GM23338 (cell line): ENCODE measurements at regions not wholly inside any gene's neighbourhood (a gene's known extent, or its start where the extent isn't known, plus 50 kb on each side); places are given as distances from the start of the nearest gene placed in this dataset.

Experiments used
- ATAC-seq: fragments of 200-7000 bp; cut with Tn5 transposase; 3 replicates; pipeline ENCODE4 v1.9.1; 2020
- DNase-seq: peaks from one replicate; pipeline ENCODE4 v3.0.0-alpha.2; 2015; ENCODE audit warnings: low spot score
- H2AFZ ChIP-seq: fragments of 200-600 bp; sonication (generic); 2 replicates; pipeline ENCODE4 v1.8.0; 2016; ENCODE audit warnings: antibody characterized with exemption, mild to moderate bottlenecking, moderate library complexity
- H3F3A ChIP-seq: fragments of 200-600 bp; sonication (generic); replicated peaks from 2 replicates; pipeline ENCODE4 v1.8.0; 2017; ENCODE audit warnings: antibody characterized with exemption, mixed run types, low read depth
- H3K27ac ChIP-seq: fragments of 200-600 bp; sonication (generic); 2 replicates; pipeline ENCODE4 v1.6.1; 2016; ENCODE audit warnings: low read depth
- H3K27me3 ChIP-seq: fragments of 200-600 bp; sonication (generic); 2 replicates; pipeline ENCODE4 v1.8.0; 2016; ENCODE audit warnings: mild to moderate bottlenecking, mixed run types, moderate library complexity; ENCODE audit not compliant: insufficient read depth
- H3K36me3 ChIP-seq: fragments of 200-600 bp; sonication (generic); 2 replicates; pipeline ENCODE4 v1.8.0; 2016; ENCODE audit warnings: mild to moderate bottlenecking; ENCODE audit not compliant: insufficient read depth
- H3K4me1 ChIP-seq: fragments of 200-600 bp; sonication (generic); 2 replicates; pipeline ENCODE4 v1.8.0; 2016; ENCODE audit warnings: mild to moderate bottlenecking, moderate library complexity; ENCODE audit not compliant: insufficient read depth
- H3K4me2 ChIP-seq: fragments of 200-600 bp; sonication (generic); 2 replicates; pipeline ENCODE4 v1.7.1; 2017; ENCODE audit warnings: mixed run types
- H3K4me3 ChIP-seq: fragments of 200-600 bp; sonication (generic); 2 replicates; pipeline ENCODE4 v1.6.1; 2016; ENCODE audit warnings: mixed run types
- H3K79me2 ChIP-seq: fragments of 200-600 bp; sonication (generic); replicated peaks from 2 replicates; pipeline ENCODE4 v1.8.0; 2017; ENCODE audit warnings: mild to moderate bottlenecking; ENCODE audit not compliant: insufficient read depth
- H3K9me2 ChIP-seq: fragments of 200-600 bp; sonication (generic); 2 replicates; pipeline ENCODE4 v1.8.0; 2017; ENCODE audit not compliant: insufficient read depth
- H4K20me1 ChIP-seq: fragments of 200-600 bp; sonication (generic); replicated peaks from 2 replicates; pipeline ENCODE4 v1.8.0; 2017; ENCODE audit warnings: mild to moderate bottlenecking; ENCODE audit not compliant: insufficient read depth
- H3K27ac Mint-ChIP-seq: 2 replicates; pipeline ENCODE4 v1.8.0; 2020; ENCODE audit warnings: inconsistent platforms, mild to moderate bottlenecking, moderate library complexity, mixed read lengths
- H3K27me3 Mint-ChIP-seq: 3 replicates; pipeline ENCODE4 v1.8.0; 2022; ENCODE audit warnings: low read depth, mild to moderate bottlenecking, moderate library complexity, mixed read lengths, inconsistent platforms; ENCODE audit not compliant: insufficient read depth, poor library complexity
- H3K36me3 Mint-ChIP-seq: 3 replicates; pipeline ENCODE4 v1.8.0; 2021; ENCODE audit warnings: low read depth, mild to moderate bottlenecking, inconsistent platforms, moderate library complexity, mixed read lengths
- H3K4me1 Mint-ChIP-seq: 3 replicates; pipeline ENCODE4 v1.8.0; 2020; ENCODE audit warnings: mild to moderate bottlenecking, inconsistent platforms, mixed read lengths
- H3K4me3 Mint-ChIP-seq: 3 replicates; pipeline ENCODE4 v1.8.0; 2021; ENCODE audit warnings: moderate library complexity, mild to moderate bottlenecking, inconsistent platforms, mixed read lengths
- H3K9me3 Mint-ChIP-seq: 3 replicates; pipeline ENCODE4 v1.8.0; 2020; ENCODE audit warnings: moderate library complexity, mild to moderate bottlenecking, inconsistent platforms, mixed read lengths
- CREB1 ChIP-seq: fragments of 250-450 bp; sonication (Bioruptor Pico); IDR thresholded peaks from 2 replicates; pipeline ENCODE4 v1.5.0; 2020; ENCODE audit warnings: low read depth, mild to moderate bottlenecking, moderate library complexity
- EZH2 ChIP-seq: fragments of 200-600 bp; sonication (generic); IDR thresholded peaks from one replicate; pipeline ENCODE4 v1.8.0; 2017; ENCODE audit warnings: antibody characterized with exemption, mild to moderate bottlenecking, low read depth; ENCODE audit not compliant: unreplicated experiment
- EZH2phosphoT487 ChIP-seq: fragments of 200-600 bp; sonication (generic); IDR thresholded peaks from one replicate; pipeline ENCODE4 v1.8.1; 2018; ENCODE audit warnings: antibody characterized with exemption; ENCODE audit not compliant: unreplicated experiment
- JUNB ChIP-seq: IDR thresholded peaks from one replicate; pipeline ENCODE4 v1.6.1; 2016; ENCODE audit warnings: antibody characterized with exemption; ENCODE audit not compliant: unreplicated experiment
- NANOG ChIP-seq: IDR thresholded peaks from 2 replicates; pipeline ENCODE4 v1.6.1; 2016; ENCODE audit warnings: antibody characterized with exemption, borderline replicate concordance
- POLR2AphosphoS5 ChIP-seq: IDR thresholded peaks from 2 replicates; pipeline ENCODE4 v1.6.1; 2016; ENCODE audit warnings: antibody characterized with exemption, low read depth
- STAT1 ChIP-seq: IDR thresholded peaks from one replicate; pipeline ENCODE4 v1.6.1; 2016; ENCODE audit warnings: antibody characterized with exemption; ENCODE audit not compliant: unreplicated experiment
- ZNF114 ChIP-seq: fragments of 250-450 bp; sonication (Bioruptor Pico); IDR thresholded peaks from 2 replicates; pipeline ENCODE4 v1.5.0; 2020; ENCODE audit warnings: mild to moderate bottlenecking, moderate library complexity
- ZNF331 ChIP-seq: fragments of 250-450 bp; sonication (Bioruptor Pico); IDR thresholded peaks from 2 replicates; pipeline ENCODE4 v1.5.0; 2020; ENCODE audit warnings: low read depth, mild to moderate bottlenecking, moderate library complexity
- TF ChIP-seq, protein P1 (sequence below): IDR thresholded peaks from one replicate; pipeline ENCODE4 v1.6.1; 2018; ENCODE audit warnings: antibody characterized with exemption; ENCODE audit not compliant: unreplicated experiment
- TF ChIP-seq, protein P2 (sequence below): fragments of 250-450 bp; sonication (Bioruptor Pico); IDR thresholded peaks from 2 replicates; pipeline ENCODE4 v1.5.0; 2020; ENCODE audit warnings: mild to moderate bottlenecking, moderate library complexity
- TF ChIP-seq, protein P3 (sequence below): IDR thresholded peaks from 2 replicates; pipeline ENCODE4 v1.6.1; 2016; ENCODE audit warnings: antibody characterized with exemption
- TF ChIP-seq, protein P4 (sequence below), 2 experiments: fragments of 200-600 bp in 1 of 2; sonication (generic) in 1 of 2; conservative IDR thresholded peaks; 2 replicates each; pipeline versions ENCODE4 v1.5.1 to v1.6.1; 2016 to 2017; ENCODE audit warnings: antibody characterized with exemption in 2 of 2, low read depth in 2 of 2, mild to moderate bottlenecking in 2 of 2, moderate library complexity in 1 of 2

DNA sequence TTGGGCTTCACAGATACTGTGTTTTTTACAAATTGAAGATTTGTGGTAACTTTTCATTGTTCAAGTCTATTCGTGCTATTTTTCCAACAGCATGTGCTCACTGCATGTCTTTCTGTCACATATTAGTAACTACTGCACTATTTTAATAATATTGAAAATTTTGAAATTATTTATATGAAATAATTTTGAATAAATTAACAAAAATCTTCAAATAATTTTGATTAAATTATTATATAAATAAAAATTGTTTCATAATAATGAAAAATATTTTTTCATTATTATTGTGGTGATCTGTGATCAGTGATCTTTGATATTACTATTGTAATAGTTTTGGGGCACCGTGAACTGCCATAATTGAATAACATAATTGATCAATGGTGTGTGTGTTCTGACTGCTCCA, 204.1 kb downstream of the OGFRL1 start:
- Histone ChIP-seq H3K36me3 (no peaks in the 10 kb centered on the region), H3K4me3 (no peak overlapping the region), H3K4me1 (peaks cover 7% of the 10 kb centered on the region; the same call in 1 of the 2 replicates), H3F3A (no peaks in the 10 kb centered on the region), H3K9me2 (peaks cover 5% of the 10 kb centered on the region), H2AFZ (no peak overlapping the region), H3K79me2 (no peaks in the 10 kb centered on the region), H3K27me3 (no peaks in the 10 kb centered on the region), H4K20me1 (no peaks in the 10 kb centered on the region), H3K27ac (no peak overlapping the region), H3K4me2 (no peak overlapping the region)
- Mint-ChIP-seq H3K36me3 (no peaks in the 10 kb centered on the region), H3K27me3 (no peaks in the 10 kb centered on the region), H3K4me3 (no peak overlapping the region), H3K4me1 (peaks cover 20% of the 10 kb centered on the region), H3K27ac (no peak overlapping the region), H3K9me3 (no peaks in the 10 kb centered on the region)
- DNase-seq (no peak), ATAC-seq (no peak)
- TF ChIP-seq, protein P1, sequence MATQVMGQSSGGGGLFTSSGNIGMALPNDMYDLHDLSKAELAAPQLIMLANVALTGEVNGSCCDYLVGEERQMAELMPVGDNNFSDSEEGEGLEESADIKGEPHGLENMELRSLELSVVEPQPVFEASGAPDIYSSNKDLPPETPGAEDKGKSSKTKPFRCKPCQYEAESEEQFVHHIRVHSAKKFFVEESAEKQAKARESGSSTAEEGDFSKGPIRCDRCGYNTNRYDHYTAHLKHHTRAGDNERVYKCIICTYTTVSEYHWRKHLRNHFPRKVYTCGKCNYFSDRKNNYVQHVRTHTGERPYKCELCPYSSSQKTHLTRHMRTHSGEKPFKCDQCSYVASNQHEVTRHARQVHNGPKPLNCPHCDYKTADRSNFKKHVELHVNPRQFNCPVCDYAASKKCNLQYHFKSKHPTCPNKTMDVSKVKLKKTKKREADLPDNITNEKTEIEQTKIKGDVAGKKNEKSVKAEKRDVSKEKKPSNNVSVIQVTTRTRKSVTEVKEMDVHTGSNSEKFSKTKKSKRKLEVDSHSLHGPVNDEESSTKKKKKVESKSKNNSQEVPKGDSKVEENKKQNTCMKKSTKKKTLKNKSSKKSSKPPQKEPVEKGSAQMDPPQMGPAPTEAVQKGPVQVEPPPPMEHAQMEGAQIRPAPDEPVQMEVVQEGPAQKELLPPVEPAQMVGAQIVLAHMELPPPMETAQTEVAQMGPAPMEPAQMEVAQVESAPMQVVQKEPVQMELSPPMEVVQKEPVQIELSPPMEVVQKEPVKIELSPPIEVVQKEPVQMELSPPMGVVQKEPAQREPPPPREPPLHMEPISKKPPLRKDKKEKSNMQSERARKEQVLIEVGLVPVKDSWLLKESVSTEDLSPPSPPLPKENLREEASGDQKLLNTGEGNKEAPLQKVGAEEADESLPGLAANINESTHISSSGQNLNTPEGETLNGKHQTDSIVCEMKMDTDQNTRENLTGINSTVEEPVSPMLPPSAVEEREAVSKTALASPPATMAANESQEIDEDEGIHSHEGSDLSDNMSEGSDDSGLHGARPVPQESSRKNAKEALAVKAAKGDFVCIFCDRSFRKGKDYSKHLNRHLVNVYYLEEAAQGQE: no peak
- TF ChIP-seq JUNB (no peak), STAT1 (no peak), ZNF331 (no peak), CREB1 (CRISPR knock-in tag) (no peak), EZH2phosphoT487 (no peak), POLR2AphosphoS5 (no peak), ZNF114 (CRISPR knock-in tag) (no peak), EZH2 (no peak), NANOG (no peak)
- TF ChIP-seq, protein P2, sequence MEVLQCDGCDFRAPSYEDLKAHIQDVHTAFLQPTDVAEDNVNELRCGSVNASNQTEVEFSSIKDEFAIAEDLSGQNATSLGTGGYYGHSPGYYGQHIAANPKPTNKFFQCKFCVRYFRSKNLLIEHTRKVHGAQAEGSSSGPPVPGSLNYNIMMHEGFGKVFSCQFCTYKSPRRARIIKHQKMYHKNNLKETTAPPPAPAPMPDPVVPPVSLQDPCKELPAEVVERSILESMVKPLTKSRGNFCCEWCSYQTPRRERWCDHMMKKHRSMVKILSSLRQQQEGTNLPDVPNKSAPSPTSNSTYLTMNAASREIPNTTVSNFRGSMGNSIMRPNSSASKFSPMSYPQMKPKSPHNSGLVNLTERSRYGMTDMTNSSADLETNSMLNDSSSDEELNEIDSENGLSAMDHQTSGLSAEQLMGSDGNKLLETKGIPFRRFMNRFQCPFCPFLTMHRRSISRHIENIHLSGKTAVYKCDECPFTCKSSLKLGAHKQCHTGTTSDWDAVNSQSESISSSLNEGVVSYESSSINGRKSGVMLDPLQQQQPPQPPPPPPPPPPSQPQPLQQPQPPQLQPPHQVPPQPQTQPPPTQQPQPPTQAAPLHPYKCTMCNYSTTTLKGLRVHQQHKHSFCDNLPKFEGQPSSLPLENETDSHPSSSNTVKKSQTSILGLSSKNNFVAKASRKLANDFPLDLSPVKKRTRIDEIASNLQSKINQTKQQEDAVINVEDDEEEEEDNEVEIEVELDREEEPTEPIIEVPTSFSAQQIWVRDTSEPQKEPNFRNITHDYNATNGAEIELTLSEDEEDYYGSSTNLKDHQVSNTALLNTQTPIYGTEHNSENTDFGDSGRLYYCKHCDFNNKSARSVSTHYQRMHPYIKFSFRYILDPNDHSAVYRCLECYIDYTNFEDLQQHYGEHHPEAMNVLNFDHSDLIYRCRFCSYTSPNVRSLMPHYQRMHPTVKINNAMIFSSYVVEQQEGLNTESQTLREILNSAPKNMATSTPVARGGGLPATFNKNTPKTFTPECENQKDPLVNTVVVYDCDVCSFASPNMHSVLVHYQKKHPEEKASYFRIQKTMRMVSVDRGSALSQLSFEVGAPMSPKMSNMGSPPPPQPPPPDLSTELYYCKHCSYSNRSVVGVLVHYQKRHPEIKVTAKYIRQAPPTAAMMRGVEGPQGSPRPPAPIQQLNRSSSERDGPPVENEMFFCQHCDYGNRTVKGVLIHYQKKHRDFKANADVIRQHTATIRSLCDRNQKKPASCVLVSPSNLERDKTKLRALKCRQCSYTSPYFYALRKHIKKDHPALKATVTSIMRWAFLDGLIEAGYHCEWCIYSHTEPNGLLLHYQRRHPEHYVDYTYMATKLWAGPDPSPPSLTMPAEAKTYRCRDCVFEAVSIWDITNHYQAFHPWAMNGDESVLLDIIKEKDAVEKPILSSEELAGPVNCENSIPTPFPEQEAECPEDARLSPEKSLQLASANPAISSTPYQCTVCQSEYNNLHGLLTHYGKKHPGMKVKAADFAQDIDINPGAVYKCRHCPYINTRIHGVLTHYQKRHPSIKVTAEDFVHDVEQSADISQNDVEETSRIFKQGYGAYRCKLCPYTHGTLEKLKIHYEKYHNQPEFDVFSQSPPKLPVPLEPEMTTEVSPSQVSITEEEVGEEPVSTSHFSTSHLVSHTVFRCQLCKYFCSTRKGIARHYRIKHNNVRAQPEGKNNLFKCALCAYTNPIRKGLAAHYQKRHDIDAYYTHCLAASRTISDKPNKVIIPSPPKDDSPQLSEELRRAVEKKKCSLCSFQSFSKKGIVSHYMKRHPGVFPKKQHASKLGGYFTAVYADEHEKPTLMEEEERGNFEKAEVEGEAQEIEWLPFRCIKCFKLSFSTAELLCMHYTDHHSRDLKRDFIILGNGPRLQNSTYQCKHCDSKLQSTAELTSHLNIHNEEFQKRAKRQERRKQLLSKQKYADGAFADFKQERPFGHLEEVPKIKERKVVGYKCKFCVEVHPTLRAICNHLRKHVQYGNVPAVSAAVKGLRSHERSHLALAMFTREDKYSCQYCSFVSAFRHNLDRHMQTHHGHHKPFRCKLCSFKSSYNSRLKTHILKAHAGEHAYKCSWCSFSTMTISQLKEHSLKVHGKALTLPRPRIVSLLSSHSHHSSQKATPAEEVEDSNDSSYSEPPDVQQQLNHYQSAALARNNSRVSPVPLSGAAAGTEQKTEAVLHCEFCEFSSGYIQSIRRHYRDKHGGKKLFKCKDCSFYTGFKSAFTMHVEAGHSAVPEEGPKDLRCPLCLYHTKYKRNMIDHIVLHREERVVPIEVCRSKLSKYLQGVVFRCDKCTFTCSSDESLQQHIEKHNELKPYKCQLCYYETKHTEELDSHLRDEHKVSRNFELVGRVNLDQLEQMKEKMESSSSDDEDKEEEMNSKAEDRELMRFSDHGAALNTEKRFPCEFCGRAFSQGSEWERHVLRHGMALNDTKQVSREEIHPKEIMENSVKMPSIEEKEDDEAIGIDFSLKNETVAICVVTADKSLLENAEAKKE: no peak
- TF ChIP-seq, protein P3, sequence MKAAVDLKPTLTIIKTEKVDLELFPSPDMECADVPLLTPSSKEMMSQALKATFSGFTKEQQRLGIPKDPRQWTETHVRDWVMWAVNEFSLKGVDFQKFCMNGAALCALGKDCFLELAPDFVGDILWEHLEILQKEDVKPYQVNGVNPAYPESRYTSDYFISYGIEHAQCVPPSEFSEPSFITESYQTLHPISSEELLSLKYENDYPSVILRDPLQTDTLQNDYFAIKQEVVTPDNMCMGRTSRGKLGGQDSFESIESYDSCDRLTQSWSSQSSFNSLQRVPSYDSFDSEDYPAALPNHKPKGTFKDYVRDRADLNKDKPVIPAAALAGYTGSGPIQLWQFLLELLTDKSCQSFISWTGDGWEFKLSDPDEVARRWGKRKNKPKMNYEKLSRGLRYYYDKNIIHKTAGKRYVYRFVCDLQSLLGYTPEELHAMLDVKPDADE: no peak
- TF ChIP-seq, protein P4, sequence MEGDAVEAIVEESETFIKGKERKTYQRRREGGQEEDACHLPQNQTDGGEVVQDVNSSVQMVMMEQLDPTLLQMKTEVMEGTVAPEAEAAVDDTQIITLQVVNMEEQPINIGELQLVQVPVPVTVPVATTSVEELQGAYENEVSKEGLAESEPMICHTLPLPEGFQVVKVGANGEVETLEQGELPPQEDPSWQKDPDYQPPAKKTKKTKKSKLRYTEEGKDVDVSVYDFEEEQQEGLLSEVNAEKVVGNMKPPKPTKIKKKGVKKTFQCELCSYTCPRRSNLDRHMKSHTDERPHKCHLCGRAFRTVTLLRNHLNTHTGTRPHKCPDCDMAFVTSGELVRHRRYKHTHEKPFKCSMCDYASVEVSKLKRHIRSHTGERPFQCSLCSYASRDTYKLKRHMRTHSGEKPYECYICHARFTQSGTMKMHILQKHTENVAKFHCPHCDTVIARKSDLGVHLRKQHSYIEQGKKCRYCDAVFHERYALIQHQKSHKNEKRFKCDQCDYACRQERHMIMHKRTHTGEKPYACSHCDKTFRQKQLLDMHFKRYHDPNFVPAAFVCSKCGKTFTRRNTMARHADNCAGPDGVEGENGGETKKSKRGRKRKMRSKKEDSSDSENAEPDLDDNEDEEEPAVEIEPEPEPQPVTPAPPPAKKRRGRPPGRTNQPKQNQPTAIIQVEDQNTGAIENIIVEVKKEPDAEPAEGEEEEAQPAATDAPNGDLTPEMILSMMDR (conservative IDR thresholded peaks at IDR 0.05; ENCODE audit: low read depth in 2 of 2): no peak
